ENCODE measurements at regions not wholly inside any gene's neighbourhood (a gene's known extent, or its start where the extent isn't known, plus 50 kb on each side); places are given as distances from the start of the nearest gene placed in this dataset.

DNA sequence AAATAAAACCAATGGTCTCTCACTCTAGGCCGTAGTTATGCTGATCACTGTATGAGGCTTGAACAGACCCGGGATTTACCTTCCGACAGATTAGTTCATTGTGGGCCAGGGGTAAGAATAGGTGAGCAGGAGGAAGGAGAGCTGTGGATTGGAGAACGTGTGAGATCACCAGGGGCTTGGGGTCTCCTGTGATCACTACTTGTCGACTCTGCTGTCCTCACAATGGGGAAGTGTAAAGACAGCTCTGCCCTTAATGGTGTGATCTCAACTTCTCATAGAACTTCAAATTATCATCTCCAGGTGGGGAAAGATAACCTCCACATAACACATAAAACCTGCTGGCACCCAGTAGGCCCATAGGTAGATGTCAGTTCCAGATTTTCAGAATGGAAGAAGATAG lies 56.2 kb upstream of the RPS6KA3 start:
- DNase-seq (ENCODE audit: low read depth in 2 of 2), result no peak

DNA sequence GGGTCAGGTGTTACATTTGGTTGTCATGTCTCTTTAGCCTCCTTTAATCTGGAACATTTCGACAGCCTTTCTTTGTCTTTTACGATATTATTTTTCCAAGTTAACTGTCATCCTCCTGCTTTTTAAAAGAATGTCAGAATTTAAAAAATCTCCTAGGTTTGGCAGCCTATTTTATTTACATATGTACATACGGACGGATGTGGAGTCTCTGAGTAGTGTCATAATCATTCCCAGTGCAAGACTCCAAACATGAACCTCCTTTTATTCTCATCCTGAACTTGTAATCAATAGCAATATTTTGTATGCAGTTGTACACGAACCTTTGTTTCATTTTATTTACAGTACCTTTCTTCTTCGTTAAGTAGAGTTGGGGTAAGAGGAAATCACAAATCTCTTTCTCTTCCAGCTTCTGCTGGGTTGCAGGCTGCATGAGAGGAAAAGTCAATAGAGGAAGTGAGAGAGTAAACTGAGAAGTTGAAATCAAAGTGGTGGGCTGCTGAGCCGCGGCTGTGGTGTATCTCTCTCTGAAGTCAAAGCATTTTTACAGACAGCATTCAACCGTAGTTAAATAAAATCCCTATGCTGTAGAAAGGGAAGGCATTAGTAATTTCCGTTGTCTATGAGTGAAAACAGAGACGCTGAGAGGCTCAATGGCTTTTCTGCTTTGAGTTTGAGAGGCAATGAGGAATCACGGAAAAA lies 53.9 kb upstream of the RPS6KA3 start:
- DNase-seq (ENCODE audit: low read depth in 2 of 2), result peak in 1 of 2 donors; percentile 2

DNA sequence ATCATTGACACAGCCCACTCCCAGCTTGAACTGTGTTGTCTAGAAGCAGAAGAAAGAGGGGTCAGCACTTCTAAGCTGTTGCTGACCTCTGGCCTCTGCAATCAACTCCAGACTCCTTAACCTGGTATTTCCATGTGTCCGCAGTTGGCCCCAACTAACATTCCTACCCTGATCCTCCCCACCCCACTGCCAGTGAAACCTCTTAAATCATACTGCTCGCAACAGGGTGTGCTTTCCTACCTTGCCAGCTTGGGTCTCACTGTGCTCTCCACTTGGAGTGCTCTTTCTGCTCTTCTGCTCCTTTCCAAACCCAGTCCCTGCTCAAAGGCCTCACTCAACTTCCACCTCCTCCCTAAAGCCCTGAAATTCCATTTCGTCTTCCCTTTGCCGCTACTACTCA lies 52.3 kb upstream of the RPS6KA3 start:
- no peak for DNase-seq (ENCODE audit: low read depth in 2 of 2)

DNA sequence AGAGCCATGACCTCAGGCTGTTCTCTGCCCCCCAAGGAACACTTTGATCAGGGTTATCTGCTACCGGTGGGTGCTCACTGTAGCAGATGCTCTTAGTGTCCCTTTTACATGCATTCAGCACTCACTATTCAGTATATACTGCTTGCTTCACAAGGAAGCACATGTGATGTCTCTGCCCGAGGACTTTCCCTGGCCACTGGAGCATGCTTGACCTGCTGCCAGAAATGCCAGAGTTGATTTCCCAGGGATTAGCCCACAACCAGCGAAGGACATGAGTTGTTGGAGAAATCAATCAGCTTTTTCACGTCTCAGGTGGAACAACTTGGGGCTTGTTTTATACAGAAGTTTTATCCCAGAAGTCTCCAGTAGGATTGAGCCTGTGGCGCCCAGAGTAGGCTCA lies 51.2 kb upstream of the RPS6KA3 start:
- DNase-seq (ENCODE audit: low read depth in 2 of 2), result no peak

All from stimulated activated CD8-positive, alpha-beta memory T cell treated with anti-CD3 and anti-CD28 coated beads, Interleukin-15, amount 100 ng/mL, for 48 hours (primary cell).